Hematopoietic multipotent progenitor cell treated with erythropoietin and hydrocortisone succinate and interleukin-3 and kit ligand, for 15 days (in vitro differentiated cells): ENCODE measurements at regions not wholly inside any gene's neighbourhood (a gene's known extent, or its start where the extent isn't known, plus 50 kb on each side); places are given as distances from the start of the nearest gene placed in this dataset.

Experiments used
- DNase-seq: peaks from one replicate; pipeline ENCODE4 v3.0.0-alpha.2; 2015; ENCODE audit warnings: low spot score

GRCh38 chr5:3654515-3654914 is 58.9 kb downstream of the IRX1 start:
- DNase-seq, result no peak

GRCh38 chr5:3656803-3657202 is 61.2 kb downstream of the IRX1 start:
- DNase-seq, result no peak

GRCh38 chr5:3657364-3658022 is 61.9 kb downstream of the IRX1 start:
- no peak for DNase-seq

GRCh38 chr5:3658929-3659328 is 63.3 kb downstream of the IRX1 start:
- DNase-seq, result no peak

GRCh38 chr5:3659907-3660306 is 64.3 kb downstream of the IRX1 start:
- no peak for DNase-seq

- no peak for DNase-seq
Observed at GRCh38 chr5:3660630-3661029, 65.0 kb downstream of the IRX1 start.

GRCh38 chr5:3661755-3662296 is 66.2 kb downstream of the IRX1 start:
- no peak for DNase-seq

- no peak for DNase-seq
Observed at GRCh38 chr5:3662344-3662743, 66.7 kb downstream of the IRX1 start.

- DNase-seq, result no peak
Observed at GRCh38 chr5:3671337-3671736, 75.7 kb downstream of the IRX1 start.

- no peak for DNase-seq
Observed at GRCh38 chr5:3678801-3679200, 83.2 kb downstream of the IRX1 start.

- DNase-seq, result no peak
Observed at GRCh38 chr5:3680821-3681220, 85.2 kb downstream of the IRX1 start.

- no peak for DNase-seq
Observed at GRCh38 chr5:3684118-3684517, 88.5 kb downstream of the IRX1 start.

GRCh38 chr5:3684771-3685354 is 89.2 kb downstream of the IRX1 start:
- DNase-seq, result no peak

GRCh38 chr5:3694819-3695218 is 99.2 kb downstream of the IRX1 start:
- DNase-seq, result no peak

- DNase-seq, result no peak
Observed at GRCh38 chr5:3695818-3696217, 100.2 kb downstream of the IRX1 start.

GRCh38 chr5:3698412-3698811 is 102.8 kb downstream of the IRX1 start:
- DNase-seq, result no peak

- DNase-seq, result no peak
Observed at GRCh38 chr5:3701694-3702093, 106.1 kb downstream of the IRX1 start.

GRCh38 chr5:3704661-3705060 is 109.0 kb downstream of the IRX1 start:
- DNase-seq, result no peak

- DNase-seq, result no peak
Observed at GRCh38 chr5:3709068-3709716, 113.6 kb downstream of the IRX1 start.

GRCh38 chr5:3709717-3710348 is 114.2 kb downstream of the IRX1 start:
- DNase-seq, result no peak

GRCh38 chr5:3715062-3715461 is 119.4 kb downstream of the IRX1 start:
- DNase-seq, result no peak

- DNase-seq, result no peak
Observed at GRCh38 chr5:3729631-3730030, 134.0 kb downstream of the IRX1 start.

- no peak for DNase-seq
Observed at GRCh38 chr5:3734632-3735031, 139.0 kb downstream of the IRX1 start.
